H7 (cell line): ENCODE measurements at regions not wholly inside any gene's neighbourhood (a gene's known extent, or its start where the extent isn't known, plus 50 kb on each side); places are given as distances from the start of the nearest gene placed in this dataset.
"Not testable (repeated sequence)": the region's sequence is repeated elsewhere in the genome, so short reads cannot be mapped to it uniquely, and the experiment has no call there.

Source experiments
- DNase-seq: peaks from one replicate; pipeline ENCODE4 v3.0.0; 2012
- H3K27me3 ChIP-seq: 2 replicates; pipeline ENCODE4 v1.6.0; 2011; ENCODE audit warnings: mild to moderate bottlenecking, low read length; ENCODE audit not compliant: control insufficient read depth, insufficient read depth
- H3K36me3 ChIP-seq: replicated peaks from 2 replicates; pipeline ENCODE4 v1.5.1; 2011; ENCODE audit warnings: low read length; ENCODE audit not compliant: control insufficient read depth, insufficient read depth
- H3K4me3 ChIP-seq: 2 replicates; pipeline ENCODE4 v1.5.1; 2011; ENCODE audit warnings: low read depth, mild to moderate bottlenecking, control low read depth, low read length, moderate library complexity; ENCODE audit not compliant: insufficient read depth

DNA sequence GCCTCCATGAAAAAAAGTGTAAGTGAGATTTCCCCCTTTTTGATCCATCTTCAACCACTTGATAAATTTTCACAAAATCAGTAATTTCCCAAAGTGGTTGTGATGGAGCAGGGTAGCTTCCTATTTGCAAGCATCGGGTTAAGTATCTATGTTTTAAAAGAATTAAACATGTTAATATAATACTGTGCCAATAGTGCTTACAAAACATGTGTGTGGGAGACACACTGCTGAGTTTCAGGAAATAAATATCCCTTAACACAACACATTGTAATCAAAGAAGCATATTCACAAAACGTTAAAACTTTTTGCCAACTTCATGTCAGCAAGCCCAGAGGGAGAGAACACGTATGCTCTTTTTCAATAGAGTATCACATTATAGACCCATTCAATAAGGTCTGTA is 526.9 kb downstream of the TTLL7 start:
- H3K4me3 ChIP-seq, H3K36me3 ChIP-seq, H3K27me3 ChIP-seq, DNase-seq: not testable (repeated sequence)

DNA sequence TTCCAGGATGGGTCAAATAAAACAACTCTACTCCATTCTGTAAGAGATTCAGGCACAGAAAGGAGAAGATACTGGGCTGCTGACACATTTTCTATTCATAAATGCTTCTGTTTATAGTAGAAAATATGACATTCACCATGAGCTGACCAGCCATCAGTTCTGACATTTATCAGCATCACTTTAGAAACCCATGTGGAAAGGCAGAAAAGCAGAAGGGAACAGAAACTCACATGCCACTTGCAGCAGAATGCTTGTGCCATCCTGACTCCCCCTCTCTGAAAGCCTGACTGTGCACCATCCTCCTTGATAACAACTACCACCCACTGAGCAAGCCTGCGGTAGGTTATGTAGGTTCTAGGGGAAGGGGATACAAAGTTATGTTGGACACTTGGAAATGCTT is 527.7 kb downstream of the TTLL7 start:
- H3K4me3 ChIP-seq, DNase-seq, H3K36me3 ChIP-seq, H3K27me3 ChIP-seq: not testable (repeated sequence)

DNA sequence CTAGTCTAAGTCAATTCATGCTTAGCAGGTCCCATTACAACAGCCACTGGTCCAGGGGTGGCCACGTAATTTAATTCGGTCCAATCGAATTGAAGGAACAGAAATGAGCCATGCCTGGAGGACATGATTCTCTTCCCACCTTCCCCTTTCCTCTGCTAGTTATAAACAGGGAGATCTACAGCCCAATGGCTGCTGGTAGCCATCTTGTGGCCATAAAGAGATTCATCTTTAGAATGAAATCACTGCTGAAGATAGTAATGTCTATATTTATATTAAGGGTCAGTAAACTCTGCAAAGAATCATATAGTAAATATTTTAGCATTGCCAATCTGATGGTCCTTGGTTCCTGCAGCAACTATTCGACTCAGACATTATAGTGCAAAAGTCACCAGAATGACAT is 530.6 kb downstream of the TTLL7 start:
- not testable (repeated sequence) for H3K27me3 ChIP-seq, H3K4me3 ChIP-seq, DNase-seq, H3K36me3 ChIP-seq

- DNase-seq, H3K27me3 ChIP-seq, H3K36me3 ChIP-seq, H3K4me3 ChIP-seq: not testable (repeated sequence)
These were observed 541.1 kb downstream of the TTLL7 start for GRCh38 chr1:83457735-83458248.

- not testable (repeated sequence) for H3K27me3 ChIP-seq
These were observed 541.7 kb downstream of the TTLL7 start for GRCh38 chr1:83457281-83457680.

GRCh38 chr1:83455753-83456152 is 543.2 kb downstream of the TTLL7 start:
- not testable (repeated sequence) for DNase-seq, H3K4me3 ChIP-seq, H3K27me3 ChIP-seq, H3K36me3 ChIP-seq

More at GRCh38 chr1:83457281-83457680, 541.7 kb downstream of the TTLL7 start:
- H3K4me3 ChIP-seq, H3K36me3 ChIP-seq, DNase-seq: not testable (repeated sequence)

GRCh38 chr1:83445873-83446272 is 553.1 kb downstream of the TTLL7 start:
- H3K36me3 ChIP-seq, H3K4me3 ChIP-seq, DNase-seq, H3K27me3 ChIP-seq: not testable (repeated sequence)

GRCh38 chr1:83442412-83442811 is 556.5 kb downstream of the TTLL7 start:
- not testable (repeated sequence) for H3K27me3 ChIP-seq, H3K4me3 ChIP-seq, H3K36me3 ChIP-seq

DNA sequence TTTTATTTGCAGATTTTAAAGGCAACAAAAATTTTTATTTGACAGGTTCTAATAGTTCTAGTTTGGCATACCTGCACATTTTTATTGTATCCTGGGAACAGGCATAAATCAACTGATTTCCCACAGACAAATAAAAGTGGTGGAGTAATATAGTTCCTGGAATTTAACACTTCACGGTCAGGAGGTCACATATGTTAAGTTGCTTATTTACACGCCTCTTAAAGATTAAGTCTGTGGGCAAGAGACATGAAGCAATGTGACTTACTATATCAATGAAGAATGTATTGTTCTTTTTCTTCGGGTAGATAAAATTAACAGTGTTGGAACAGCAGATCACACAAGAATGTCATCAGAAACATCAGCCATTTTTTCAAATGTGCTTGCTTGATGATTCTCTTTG is 558.3 kb downstream of the TTLL7 start:
- not testable (repeated sequence) for H3K4me3 ChIP-seq, H3K27me3 ChIP-seq, DNase-seq, H3K36me3 ChIP-seq

More at GRCh38 chr1:83442412-83442811, 556.5 kb downstream of the TTLL7 start:
- DNase-seq = not testable (repeated sequence)

DNA sequence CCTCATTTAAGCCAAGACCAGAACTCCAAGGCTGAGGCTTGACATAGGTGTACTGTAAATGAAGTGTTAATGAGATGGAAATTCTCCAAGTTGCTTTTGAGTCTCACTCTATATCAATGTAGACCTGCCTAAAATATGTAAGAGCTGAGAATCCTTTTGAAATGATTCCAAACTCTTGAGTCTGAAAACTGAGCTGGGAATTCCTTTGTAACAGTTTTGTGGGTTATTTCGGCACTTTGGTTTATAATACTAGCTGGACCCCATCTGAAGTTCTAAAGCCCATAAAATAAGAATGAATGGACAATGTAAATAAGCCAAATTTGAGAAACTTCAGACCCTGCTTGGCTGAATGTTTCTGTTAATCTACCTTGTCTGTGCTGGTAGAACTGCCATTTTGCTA is 558.9 kb downstream of the TTLL7 start:
- H3K4me3 ChIP-seq, H3K36me3 ChIP-seq, DNase-seq, H3K27me3 ChIP-seq: not testable (repeated sequence)

- not testable (repeated sequence) for H3K27me3 ChIP-seq, H3K36me3 ChIP-seq, DNase-seq, H3K4me3 ChIP-seq
These were observed 560.6 kb downstream of the TTLL7 start for GRCh38 chr1:83438316-83438715.

DNA sequence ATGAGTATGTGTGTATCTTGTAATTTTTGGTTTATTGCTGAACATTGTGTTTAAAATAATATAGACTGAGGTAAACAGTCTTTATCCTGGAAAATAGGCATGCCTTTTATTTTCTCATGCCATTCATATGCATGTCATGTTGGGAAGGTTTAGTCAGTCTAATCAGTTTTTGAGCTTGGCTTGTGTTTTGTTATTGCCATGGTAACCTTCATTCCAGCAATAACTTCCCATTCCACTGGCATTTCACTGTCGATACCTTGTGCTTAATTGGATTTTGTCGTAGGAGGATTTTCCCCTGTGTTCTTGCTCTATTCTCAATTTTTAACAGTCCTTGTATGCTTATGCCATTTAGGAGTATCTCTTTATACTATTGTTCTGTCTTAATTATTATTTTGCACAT is 563.6 kb downstream of the TTLL7 start:
- not testable (repeated sequence) for DNase-seq, H3K4me3 ChIP-seq, H3K27me3 ChIP-seq, H3K36me3 ChIP-seq

DNA sequence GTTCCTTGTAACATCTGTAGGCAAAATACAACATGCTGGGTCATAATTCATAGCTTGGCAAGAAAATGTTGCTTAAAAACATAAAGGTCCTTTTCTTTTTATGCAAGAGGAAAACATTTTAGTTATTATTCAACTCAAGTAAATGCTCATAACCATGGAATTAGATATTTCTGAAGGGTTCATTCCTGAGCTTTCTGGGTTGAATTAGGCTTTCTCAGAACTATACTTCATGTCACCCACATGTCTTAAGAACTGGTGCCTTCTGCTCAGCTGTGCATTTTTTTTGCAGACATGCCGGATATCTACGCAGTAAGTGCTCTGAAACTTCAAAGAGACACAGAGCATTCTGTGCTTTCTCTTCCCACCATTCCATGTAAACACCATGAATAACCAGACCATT is 571.4 kb downstream of the TTLL7 start:
- H3K27me3 ChIP-seq, H3K36me3 ChIP-seq, DNase-seq, H3K4me3 ChIP-seq: not testable (repeated sequence)

GRCh38 chr1:83423382-83423781 is 575.5 kb downstream of the TTLL7 start:
- not testable (repeated sequence) for H3K36me3 ChIP-seq, H3K4me3 ChIP-seq, DNase-seq, H3K27me3 ChIP-seq

- Histone ChIP-seq H3K27me3 (no peaks in the 10 kb centered on the region), H3K36me3 (no peaks in the 10 kb centered on the region), H3K4me3 (no peak overlapping the region)
- no peak for DNase-seq
These were observed 580.4 kb downstream of the TTLL7 start for GRCh38 chr1:83418558-83418957.

DNA sequence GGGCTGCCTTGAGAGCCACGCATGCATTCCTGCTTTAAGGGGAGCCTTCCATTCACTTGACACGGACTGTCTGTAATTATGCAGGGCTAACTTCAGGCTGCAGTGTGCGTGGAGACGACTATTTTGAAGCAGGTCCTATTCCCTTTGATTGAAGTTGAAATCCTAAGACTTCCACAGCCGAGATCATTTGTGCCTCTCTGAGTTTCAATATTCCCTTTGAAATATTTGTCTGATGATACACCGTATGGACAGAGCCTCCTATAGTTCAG is 585.2 kb downstream of the TTLL7 start:
- not testable (repeated sequence) for DNase-seq, H3K27me3 ChIP-seq

More for the DNA sequence above, 585.2 kb downstream of the TTLL7 start:
- not testable (repeated sequence) for H3K36me3 ChIP-seq, H3K4me3 ChIP-seq
